Iris pigment epithelial cell (primary cell): ENCODE measurements at regions not wholly inside any gene's neighbourhood (a gene's known extent, or its start where the extent isn't known, plus 50 kb on each side); places are given as distances from the start of the nearest gene placed in this dataset.

Source experiments
- DNase-seq: peaks from one replicate; pipeline ENCODE4 v3.0.0-alpha.2; 2011; ENCODE audit warnings: low read depth

DNA sequence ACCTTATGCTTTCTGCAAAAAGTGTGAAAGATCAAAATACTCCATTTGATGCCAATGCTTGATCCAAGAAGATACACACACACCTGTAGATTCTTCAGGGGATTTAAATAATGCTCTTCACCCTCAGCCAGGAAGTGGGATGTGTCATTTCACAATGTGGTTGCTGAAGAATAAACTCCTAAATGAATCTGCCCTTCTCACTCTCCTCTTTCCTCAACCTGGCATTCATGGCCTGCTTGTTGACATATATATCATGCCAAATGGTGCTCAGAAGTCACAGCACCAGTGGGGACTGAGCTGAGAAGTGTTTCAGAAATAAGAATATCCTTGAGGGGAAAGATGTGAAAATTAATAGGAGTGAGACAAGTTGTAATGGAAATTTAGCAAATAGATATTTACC, 146.6 kb upstream of the ARHGEF26 start:
- no peak for DNase-seq

DNA sequence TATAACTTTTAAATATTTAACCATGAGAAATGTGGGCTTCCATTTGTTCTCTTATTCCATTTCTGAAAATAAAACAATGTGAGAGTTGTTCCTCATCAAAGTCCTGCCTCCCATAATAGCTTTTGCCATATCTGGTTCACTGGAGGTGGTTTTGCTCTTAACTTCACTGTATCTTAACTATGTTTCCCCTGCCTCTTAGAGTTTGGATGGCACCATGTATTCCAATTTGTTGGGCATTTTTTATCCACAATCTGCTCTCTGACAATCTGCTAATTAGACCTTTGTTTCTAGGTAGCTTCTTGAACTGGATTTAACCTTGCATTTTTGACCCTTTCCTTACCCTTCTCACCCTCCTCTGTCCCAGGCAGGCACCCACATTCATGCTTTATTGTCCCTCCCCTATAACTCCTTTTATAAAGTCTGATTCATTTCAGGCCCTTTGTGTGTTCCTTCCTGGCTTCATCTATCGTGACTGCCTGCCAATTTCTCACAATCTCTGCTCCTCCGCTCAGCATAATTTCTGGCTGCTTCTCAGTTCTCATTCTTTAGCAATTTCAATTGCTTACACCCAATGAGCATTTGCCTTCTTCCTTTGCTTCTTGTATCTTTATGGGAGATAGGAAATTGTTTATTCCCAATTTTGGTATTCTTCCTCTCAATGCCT, 144.2 kb upstream of the ARHGEF26 start:
- DNase-seq, result peak; percentile 24

DNA sequence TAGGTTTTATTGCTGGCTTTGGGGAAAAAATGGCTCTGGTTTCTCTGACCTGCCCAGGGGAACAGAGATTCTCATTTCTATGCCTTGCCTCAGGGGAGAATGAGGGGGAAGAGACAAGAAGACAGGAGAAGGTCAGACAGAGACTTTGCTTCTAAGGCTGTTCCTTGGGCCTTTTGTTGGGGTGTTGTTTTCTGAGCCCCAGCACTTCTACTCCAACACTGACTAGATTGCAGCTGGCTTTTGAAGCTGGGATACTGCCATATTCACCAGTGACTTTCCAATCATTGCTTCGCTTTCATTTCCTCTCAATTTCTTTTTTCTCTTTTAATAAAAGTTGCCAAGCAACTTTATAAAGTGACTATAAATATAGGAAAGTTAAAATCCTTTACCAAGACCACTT, 143.2 kb upstream of the ARHGEF26 start:
- DNase-seq, result no peak

DNA sequence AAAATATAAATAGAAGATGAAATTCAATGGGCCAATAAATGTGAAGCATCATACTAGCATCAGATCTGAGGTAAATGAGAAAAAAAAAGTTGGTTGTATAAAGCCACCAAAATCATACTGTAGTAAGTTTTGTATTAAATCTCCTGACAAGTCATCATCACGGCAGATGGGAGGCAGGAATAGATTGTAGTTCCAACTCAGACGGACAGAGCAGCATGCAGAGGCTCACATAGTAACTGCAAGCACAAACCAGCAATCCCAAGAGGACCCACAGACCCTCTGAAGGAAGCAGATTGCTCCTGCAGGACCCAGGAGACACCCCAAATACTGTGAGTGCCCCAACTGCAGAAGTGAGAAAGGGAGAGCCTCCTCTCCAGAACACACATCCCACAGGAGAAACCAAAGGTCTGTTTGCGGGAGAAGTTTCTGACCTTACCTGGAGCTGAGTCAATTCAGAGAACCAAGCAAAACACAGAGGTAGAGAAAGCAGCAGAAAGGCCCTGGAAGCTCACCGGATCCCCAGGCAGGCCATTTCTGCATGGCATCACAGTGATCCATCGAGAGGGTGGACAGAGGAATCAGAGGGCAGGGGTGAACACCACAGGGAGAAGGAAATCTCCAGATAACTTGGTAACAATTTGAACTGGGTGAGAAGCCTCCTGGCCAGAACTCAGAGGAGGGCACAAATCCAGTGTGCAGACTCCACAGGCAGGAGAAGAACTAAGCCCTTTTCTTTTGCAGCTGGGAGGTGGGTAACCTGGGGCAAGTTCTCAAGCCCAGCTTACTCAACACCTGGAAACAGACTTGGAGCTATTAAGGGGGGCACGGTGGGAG, 141.6 kb upstream of the ARHGEF26 start:
- no peak for DNase-seq

DNA sequence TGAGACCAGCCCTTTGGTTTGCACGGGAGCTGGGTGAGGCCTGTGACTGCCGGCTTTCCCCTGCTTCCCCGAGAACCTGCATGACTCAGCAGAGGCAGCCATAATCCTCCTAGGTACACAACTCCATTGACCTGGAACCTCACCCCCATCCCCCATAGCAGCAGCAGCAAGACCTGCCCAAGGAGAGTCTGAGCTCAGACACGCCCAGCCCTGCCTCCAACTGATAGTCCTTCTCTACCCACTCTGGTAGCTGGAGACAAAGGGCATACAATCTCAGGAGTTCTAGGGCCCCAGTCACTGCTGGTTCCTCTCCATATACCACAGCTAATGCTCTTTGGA, 141.0 kb upstream of the ARHGEF26 start:
- no peak for DNase-seq

DNA sequence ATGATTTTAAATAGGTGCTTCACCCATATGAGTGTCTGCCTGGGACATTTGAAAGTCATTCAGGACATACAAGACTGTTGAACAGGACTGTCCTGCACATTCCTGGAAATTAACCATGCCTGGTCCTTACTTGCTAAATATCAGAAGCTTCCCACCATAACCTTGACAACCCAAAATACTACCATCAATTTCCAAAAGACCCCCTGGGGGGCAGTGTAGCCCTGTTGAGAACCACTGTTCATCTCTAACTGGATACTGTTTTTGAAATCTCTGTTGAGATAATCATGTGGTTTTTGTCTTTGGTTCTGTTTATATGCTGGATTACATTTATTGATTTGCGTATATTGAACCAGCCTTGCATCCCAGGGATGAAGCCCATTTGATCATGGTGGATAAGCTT, 123.8 kb upstream of the ARHGEF26 start:
- peak; percentile 8 for DNase-seq

DNA sequence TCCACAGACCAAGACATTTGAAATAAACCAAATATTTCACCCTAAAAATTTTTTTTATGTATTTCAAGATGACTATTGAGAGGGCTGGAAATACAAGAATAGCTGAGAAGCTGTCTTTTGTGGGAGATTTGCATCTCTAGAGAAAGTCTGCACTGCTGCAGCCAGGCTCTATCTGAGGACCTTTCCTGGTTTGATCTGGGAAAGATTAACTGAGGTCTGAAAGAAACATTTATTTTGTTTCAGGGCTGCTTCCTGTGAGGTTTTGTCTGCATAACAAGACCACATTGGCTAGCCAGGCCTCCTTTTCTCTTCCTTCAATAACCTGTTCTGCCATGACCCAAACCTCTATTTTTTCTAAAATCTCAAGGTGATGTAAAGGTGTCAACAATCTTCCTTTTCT, 117.5 kb upstream of the ARHGEF26 start:
- no peak for DNase-seq

DNA sequence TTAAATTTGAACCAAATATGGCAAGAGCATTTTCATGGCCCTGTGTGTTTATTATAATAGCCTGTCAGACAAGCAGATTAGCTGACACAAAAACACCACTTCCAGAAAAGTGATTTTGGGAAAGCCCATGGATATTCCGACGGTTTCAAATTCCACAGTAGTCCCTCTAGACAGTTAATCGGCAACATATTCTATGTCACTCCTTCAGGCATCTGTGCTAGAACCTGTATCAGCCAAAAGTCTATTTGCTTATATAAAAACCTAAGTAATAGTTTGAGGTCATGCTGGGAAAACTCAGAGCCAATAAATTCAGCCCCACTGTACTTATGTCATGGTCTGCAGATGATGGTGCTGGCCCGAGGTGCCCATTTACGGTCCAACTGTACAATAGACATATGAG, 110.2 kb upstream of the ARHGEF26 start:
- no peak for DNase-seq

DNA sequence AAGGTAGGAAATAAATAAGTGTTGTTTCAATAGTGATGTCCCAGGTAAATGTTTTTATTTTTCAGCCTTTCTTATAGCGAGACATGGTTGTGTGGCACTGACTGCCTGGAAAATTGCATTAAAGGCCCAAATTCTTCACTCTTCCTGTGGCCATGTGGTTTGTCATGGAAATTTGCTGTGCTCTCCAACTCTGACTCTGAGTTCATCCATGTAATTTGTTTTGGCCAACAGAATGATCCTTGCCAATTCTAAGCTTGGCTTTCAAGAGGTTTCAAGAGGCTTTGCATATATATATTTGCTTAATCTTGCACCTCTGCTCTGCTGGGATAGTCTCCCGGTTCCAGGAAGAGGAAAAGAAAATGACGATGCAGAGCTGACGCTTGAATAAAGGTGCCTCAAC, 107.5 kb upstream of the ARHGEF26 start:
- DNase-seq, result no peak

DNA sequence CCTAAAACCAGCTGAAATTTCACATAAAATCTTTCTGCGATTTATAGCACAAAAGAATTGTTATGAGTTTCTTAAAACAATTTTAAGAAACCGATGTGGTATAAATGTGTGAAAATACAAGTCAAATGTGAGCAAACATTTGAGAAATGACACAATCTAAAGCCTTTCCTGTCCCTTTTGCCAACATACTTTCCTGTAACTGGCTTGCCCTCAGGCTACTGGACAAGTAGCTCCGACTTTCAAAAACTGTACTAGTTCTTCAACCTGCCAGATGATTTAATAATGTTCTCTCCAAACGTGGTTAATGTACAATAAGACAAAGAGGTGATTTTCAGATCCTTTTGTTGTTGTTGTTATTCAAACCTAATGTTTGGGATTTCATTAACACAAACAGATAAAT, 105.9 kb upstream of the ARHGEF26 start:
- no peak for DNase-seq

DNA sequence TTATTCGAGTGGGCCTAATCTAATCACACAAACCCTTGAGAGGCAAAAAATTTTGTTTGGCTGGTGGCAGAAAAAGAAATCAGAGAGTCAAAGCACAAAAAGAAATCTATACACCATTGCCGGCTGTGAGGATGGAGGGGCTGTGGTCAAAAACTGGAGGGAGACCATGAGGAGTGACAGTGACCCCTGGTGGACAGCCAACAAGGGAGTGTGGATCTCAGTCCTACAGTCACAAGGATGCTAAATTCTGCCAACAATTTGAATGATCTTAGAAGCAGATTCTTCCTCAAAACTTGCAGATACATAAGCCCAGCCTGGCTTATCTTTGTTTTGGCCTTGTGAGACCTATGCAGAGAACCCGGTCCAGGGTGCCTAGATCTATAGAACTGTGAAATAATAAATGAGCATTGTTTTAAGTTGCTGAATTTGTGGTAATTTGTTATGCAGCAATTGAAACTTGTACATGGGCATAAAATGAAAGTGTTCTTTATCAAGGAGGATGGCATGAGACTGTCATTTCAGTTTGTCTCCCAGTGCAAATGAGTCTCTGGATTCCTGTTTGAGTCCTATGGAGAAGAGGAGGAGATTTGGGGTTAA, 103.0 kb upstream of the ARHGEF26 start:
- peak; percentile 17 for DNase-seq

DNA sequence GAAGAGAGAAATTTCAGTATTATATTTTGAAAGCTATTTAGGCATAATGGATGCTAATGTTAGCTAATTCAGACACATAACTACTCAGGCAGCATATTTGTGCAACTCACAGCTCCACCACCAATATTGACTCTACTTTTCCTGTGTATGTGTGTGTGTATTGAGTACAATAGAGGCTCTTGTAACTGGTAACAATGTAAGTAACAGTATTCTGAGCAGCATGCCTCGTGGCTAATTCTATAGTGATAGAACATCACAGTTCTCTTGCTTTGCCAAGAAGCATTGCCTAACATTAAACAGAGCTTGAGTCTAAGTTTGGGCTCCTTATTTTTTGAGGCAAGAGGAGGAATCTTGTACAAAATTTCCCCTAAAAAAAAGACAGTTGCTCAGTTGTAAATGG, 98.6 kb upstream of the ARHGEF26 start:
- DNase-seq, result no peak

DNA sequence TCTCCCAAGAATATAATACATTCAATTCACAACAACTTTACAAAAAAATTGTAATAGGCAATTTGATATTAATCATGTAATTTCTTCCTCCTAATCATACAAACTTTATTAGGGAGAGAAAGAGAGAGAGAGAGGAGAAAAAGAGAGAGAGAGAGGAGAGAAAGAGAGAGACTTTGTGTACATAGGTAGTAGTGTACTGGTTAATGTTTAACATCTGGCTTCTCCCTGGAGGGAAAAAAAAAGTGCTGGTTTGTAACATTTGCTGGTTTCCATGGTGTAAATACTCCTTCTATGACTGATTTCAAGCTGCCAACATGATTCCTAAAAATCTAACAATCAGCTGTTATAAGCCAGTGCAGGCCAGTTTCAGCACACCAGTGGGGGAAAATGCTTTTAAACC, 98.0 kb upstream of the ARHGEF26 start:
- no peak for DNase-seq

DNA sequence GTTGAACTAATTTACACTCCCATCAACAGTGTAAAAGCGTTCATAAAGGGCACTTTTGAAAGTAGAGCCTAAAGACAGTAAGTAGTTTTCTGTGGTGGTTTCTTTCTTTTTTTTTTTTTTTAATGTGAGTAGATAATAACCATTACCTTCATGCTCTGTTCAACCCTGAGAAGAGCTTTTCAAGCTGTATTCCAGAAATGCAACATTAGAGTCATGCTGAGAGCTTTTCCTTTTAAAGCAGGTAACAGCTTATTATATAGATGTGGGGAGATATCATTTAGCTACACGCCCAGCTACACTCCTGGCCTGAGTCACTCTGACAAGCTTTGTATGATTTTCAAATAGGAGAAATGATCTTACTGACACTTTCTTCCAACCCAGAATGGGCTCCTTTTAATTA, 96.2 kb upstream of the ARHGEF26 start:
- no peak for DNase-seq

DNA sequence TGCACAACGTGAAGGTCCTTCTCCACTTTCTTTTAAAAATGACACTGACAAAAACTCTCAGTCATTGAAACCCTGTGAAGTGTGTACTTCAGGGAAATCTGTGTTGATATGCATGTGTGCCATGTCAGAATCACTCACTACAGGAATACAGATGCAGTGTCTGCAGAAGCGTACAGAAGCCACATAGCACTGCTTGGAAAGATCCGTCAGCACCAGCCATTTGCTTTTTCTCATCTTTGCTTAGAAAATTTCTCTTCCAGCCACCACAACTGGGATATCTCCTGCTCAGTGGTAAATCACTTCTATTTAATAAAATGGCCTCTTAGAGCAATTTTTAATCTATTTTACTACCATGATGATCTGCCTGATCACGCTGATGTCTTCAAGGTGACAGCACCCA, 91.3 kb upstream of the ARHGEF26 start:
- no peak for DNase-seq

DNA sequence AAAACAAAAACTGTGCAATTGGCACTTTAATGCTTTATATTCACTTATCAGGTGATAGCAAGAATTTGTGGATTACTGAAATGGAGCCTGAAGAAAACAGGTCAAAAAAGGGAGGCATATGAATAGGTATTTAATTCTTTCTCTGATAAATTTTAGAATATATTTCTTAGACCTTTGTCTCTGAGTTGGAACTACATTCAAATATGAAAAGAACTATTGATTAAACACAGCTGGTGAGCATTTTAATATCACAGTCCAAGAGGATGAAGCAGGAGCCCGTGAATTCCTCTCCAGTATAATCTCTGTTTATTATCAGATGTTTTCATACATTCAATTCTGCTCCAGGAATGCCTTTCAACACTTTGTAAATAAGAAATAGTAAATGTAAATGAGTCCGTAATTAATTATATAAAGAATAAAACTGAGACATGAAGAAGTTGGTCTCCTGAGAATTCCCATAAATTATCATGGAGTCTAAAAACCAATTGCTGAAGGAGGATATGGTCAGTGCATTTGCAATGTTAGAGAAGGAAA, 86.3 kb upstream of the ARHGEF26 start:
- DNase-seq, result no peak

DNA sequence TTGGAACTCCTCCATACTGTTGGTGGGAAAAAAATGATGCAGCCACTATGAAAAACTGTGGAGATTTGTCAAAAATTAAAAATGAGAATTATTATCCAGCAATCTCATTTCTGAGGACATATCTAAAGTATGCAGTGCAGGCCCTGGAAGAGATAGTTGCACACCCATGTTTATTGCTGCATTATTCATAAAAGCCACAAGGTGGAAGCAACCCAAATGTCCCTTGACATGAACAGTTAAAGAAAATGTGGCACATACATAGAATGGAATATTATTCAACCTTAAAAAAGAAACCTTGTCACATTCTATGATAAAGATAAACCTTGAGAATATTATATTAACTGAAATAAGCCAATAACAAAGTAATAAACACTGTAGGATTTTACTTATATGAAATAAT, 80.9 kb upstream of the ARHGEF26 start:
- DNase-seq, result peak; percentile 29

DNA sequence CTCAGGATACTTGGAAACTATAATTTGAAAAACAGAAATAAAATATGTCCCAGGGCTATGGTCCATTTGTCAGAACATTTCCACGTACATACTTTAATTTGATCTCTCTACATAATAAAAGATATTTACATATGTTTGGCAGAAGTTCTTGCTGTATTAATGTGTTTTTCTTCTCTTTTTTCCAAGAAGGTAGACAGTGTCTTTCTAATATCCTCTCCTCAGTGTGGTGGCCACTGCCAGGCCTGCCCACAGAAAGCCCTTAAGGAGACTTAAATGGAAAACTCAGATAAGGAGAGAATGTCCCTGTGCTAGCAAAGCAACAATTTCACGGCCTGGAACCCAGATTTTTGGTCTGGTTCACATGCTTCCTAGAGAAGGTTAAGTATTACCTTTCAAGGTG, 76.5 kb upstream of the ARHGEF26 start:
- DNase-seq, result no peak

DNA sequence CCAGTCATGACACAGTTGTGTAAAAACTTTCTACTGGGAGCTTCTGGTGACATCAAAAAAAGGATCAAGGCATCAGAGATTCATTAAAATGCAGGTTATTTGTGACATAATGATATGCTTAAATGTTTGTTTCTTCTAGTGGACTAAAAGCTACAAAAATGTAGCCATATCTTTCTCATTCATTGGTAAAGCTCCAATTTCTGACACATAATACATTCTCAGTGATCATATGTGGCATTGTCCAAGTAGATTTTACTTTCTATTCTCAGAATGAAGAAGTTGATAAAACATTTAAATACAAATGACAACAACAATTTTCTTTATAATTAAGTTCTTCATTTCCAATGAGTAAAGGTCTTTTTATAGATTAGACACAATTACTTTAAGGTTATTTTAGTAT, 71.0 kb upstream of the ARHGEF26 start:
- DNase-seq, result no peak

DNA sequence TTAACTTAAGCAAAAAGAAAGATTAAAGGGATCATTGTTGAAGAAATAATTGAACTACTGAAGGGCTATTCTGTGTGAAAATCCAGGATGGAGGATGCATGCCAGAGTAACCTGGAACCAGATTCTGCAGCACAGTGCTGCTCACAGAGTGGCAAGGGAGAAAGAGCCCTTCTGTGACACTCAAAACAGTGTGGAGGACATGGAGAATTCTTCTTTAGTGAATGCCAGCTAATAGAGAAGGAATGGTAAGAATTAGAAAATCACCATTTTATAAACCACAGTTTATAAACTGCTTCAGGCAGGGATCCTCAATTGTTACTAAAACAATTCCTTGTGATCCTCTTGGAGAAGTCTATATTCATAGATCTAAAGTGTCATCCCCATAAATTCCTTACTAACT, 70.4 kb upstream of the ARHGEF26 start:
- DNase-seq, result peak; percentile 3

DNA sequence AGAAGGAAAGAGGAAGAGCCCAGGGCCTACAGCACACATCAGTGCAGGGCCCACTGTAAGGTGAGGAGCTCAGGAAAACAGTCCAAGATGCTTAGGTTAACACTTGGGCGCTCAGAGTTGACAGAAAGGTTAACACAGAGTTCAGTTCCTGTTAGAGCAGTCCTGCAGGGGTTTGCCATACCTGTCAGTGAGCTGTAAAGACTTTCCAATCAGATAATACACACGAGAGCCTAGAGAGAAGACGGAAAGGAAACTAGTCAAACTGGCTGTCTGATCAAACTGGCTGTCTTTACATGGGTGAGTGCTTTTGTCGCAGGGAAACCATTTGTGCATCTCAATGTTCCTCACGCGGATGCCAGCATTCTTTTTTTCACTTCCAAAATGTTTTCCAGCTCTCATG, 61.4 kb upstream of the ARHGEF26 start:
- DNase-seq, result no peak

DNA sequence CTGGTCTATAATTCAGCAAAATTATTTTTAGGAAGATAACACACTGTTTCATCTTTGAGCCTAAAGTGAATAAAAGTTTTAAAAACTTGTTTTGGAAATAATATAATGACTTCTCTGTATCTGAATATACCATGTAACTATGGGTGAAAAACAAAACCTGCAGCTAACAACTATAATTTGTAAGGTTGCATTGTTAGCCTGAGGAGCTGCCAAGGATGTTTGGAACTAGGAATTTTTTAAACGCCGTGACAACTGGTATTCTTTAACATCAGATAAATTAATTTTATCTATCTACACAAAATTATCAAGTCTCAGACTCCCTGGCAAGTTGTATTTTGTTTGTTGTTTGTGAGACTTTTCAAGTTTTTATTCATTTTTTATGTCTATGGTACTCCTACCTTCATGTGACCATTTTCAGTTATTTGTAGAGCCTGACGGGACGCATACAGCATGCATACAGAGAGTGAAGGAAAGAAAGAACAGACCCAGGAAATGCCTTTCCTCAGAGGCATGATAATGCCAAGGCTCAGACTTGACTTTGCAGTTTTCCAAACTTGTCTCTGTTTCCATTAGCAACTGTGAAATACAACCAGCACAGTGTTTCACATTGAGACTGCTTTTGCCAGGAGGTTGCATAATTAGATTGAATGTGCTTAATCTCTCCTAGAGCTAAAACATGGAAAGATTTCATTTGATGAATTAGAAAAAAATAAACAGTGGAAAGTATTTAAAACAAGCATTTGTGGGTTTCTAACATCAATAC, 60.8 kb upstream of the ARHGEF26 start:
- peak; percentile 69 for DNase-seq

DNA sequence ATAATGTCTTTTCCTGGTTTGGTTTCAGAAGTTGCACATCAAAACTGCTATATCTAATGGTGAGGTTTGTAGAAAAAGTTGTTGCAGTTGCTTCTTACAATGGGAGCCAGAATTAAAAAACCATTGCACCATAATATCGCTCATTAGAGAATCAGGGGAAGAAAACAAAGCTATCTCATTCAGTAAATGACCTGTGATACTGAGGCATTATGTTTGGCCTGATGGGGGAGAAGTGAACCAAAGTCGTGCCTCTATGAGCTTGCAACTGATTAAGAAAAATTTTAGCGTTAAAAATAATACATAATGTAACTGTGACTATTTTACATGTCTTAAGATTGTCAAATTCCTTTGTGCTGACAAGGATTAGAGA, 60.2 kb upstream of the ARHGEF26 start:
- no peak for DNase-seq
